Naive thymus-derived CD8-positive, alpha-beta T cell (primary cell): ENCODE measurements at regions not wholly inside any gene's neighbourhood (a gene's known extent, or its start where the extent isn't known, plus 50 kb on each side); places are given as distances from the start of the nearest gene placed in this dataset.

Experiments used
- ATAC-seq, 2 donors: fragments of 150-1000 bp; cut with Tn5 transposase in 1 of 2; sonication (Bioruptor Pico), chemical (Tn5 transposase) in 1 of 2; 1 replicate in 1 of 2; 2 replicates in 1 of 2; pipeline ENCODE4 v1.10.0; 2021; ENCODE audit warnings: mild to moderate bottlenecking in 2 of 2, moderate library complexity in 2 of 2
- POLR2A ChIA-PET: fragments of 350-600 bp; sonication (Branson Sonifier 250); formaldehyde crosslinking; loops from one replicate; lab custom pipeline; 2021; ENCODE audit warnings: antibody characterized with exemption; lab: Charles Lee
- DNase-seq, 10 donors: peaks; one replicate each; pipeline versions ENCODE4 v3.0.0 to v3.0.0-alpha.2; 2020 to 2022
- H3K27ac Mint-ChIP-seq, 10 donors: one replicate each; pipeline ENCODE4 v1.8.0; 2020 to 2022; ENCODE audit warnings: mild to moderate bottlenecking in 10 of 10, mixed read lengths in 10 of 10, moderate library complexity in 4 of 10, inconsistent platforms in 1 of 10
- H3K27me3 Mint-ChIP-seq, 5 donors: one replicate each; pipeline ENCODE4 v1.8.0; 2021 to 2022; ENCODE audit warnings: mixed read lengths in 5 of 5
- H3K36me3 Mint-ChIP-seq, 3 donors: one replicate each; pipeline ENCODE4 v1.8.0; 2020 to 2022; ENCODE audit warnings: mixed read lengths in 3 of 3, mild to moderate bottlenecking in 2 of 3, inconsistent platforms in 1 of 3
- H3K4me1 Mint-ChIP-seq, 4 donors: one replicate each; pipeline ENCODE4 v1.8.0; 2021 to 2022; ENCODE audit warnings: mixed read lengths in 4 of 4
- H3K4me3 Mint-ChIP-seq, 10 donors: one replicate each; pipeline ENCODE4 v1.8.0; 2020 to 2022; ENCODE audit warnings: mild to moderate bottlenecking in 10 of 10, mixed read lengths in 10 of 10, moderate library complexity in 6 of 10, inconsistent platforms in 1 of 10
- H3K9me3 Mint-ChIP-seq, 9 donors: one replicate each; pipeline ENCODE4 v1.8.0; 2020 to 2022; ENCODE audit warnings: mixed read lengths in 9 of 9, mild to moderate bottlenecking in 3 of 9, inconsistent platforms in 1 of 9, moderate library complexity in 1 of 9

GRCh38 chr6:40000964-40001515 is 66.8 kb upstream of the MOCS1 start:
- no peaks in the 10 kb centered on the region for H3K4me1 Mint-ChIP-seq
- H3K27ac Mint-ChIP-seq, result no peak overlapping the region
- POLR2A ChIA-PET, result no interaction called here
- peaks cover 10 to 80% (median 14%) of the 10 kb centered on the region in 5 donors for H3K27me3 Mint-ChIP-seq
- no peak for ATAC-seq
- no peak overlapping the region for H3K4me3 Mint-ChIP-seq
- peaks cover 20 to 66% (median 44%) of the 10 kb centered on the region in 9 donors for H3K9me3 Mint-ChIP-seq
- peaks cover 0 to 57% (median 7%) of the 10 kb centered on the region in 3 donors for H3K36me3 Mint-ChIP-seq
- no peak for DNase-seq

GRCh38 chr6:39999006-39999867 is 65.0 kb upstream of the MOCS1 start:
- Mint-ChIP-seq H3K27ac (no peak overlapping the region), H3K4me3 (no peak overlapping the region)

GRCh38 chr6:39998126-39998525 is 63.9 kb upstream of the MOCS1 start:
- no peak for DNase-seq
- H3K27me3 Mint-ChIP-seq, result peaks cover 10 to 65% (median 14%) of the 10 kb centered on the region in 5 donors
- peaks cover 23 to 65% (median 55%) of the 10 kb centered on the region in 9 donors for H3K9me3 Mint-ChIP-seq
- H3K27ac Mint-ChIP-seq, result no peak overlapping the region
- peaks cover 0 to 63% (median 7%) of the 10 kb centered on the region in 3 donors for H3K36me3 Mint-ChIP-seq
- ATAC-seq, result no peak
- POLR2A ChIA-PET, result no interaction called here
- H3K4me1 Mint-ChIP-seq, result no peaks in the 10 kb centered on the region
- no peak overlapping the region for H3K4me3 Mint-ChIP-seq

More at GRCh38 chr6:39999006-39999867, 65.0 kb upstream of the MOCS1 start:
- DNase-seq, result no peak
- peaks cover 23 to 65% (median 50%) of the 10 kb centered on the region in 9 donors for H3K9me3 Mint-ChIP-seq
- peaks cover 0 to 62% (median 7%) of the 10 kb centered on the region in 3 donors for H3K36me3 Mint-ChIP-seq
- POLR2A ChIA-PET, result no interaction called here
- no peaks in the 10 kb centered on the region for H3K4me1 Mint-ChIP-seq
- no peak for ATAC-seq
- peaks cover 10 to 76% (median 14%) of the 10 kb centered on the region in 5 donors for H3K27me3 Mint-ChIP-seq

- no peak for ATAC-seq
- Mint-ChIP-seq H3K4me3 (no peak overlapping the region), H3K9me3 (peaks cover 28 to 69% (median 61%) of the 10 kb centered on the region in 9 donors), H3K27me3 (peaks cover 10 to 58% (median 14%) of the 10 kb centered on the region in 5 donors), H3K27ac (no peak overlapping the region), H3K36me3 (peaks cover 0 to 70% (median 7%) of the 10 kb centered on the region in 3 donors), H3K4me1 (no peaks in the 10 kb centered on the region)
- POLR2A ChIA-PET, result no interaction called here
- no peak for DNase-seq
Measured at GRCh38 chr6:39997101-39997635, 62.9 kb upstream of the MOCS1 start.

GRCh38 chr6:39995633-39996032 is 61.4 kb upstream of the MOCS1 start:
- peaks cover 0 to 69% (median 7%) of the 10 kb centered on the region in 3 donors for H3K36me3 Mint-ChIP-seq

GRCh38 chr6:39992861-39993622 is 58.8 kb upstream of the MOCS1 start:
- Mint-ChIP-seq H3K4me1 (no peaks in the 10 kb centered on the region), H3K27me3 (peaks cover 4 to 21% (median 7%) of the 10 kb centered on the region in 5 donors), H3K27ac (no peak overlapping the region), H3K36me3 (peaks cover 0 to 43% (median 0%) of the 10 kb centered on the region in 3 donors), H3K4me3 (no peak overlapping the region), H3K9me3 (peaks cover 12 to 46% (median 35%) of the 10 kb centered on the region in 9 donors)
- POLR2A ChIA-PET, result no interaction called here
- ATAC-seq (no peak), DNase-seq (no peak)

More at GRCh38 chr6:39995633-39996032, 61.4 kb upstream of the MOCS1 start:
- H3K27me3 Mint-ChIP-seq, result peaks cover 9 to 47% (median 10%) of the 10 kb centered on the region in 5 donors
- no peaks in the 10 kb centered on the region for H3K4me1 Mint-ChIP-seq
- peaks cover 25 to 68% (median 56%) of the 10 kb centered on the region in 9 donors for H3K9me3 Mint-ChIP-seq
- POLR2A ChIA-PET, result no interaction called here
- H3K4me3 Mint-ChIP-seq, result no peak overlapping the region
- no peak for ATAC-seq
- no peak overlapping the region for H3K27ac Mint-ChIP-seq
- no peak for DNase-seq
